ENCODE measurements at regions not wholly inside any gene's neighbourhood (a gene's known extent, or its start where the extent isn't known, plus 50 kb on each side); places are given as distances from the start of the nearest gene placed in this dataset.

DNA sequence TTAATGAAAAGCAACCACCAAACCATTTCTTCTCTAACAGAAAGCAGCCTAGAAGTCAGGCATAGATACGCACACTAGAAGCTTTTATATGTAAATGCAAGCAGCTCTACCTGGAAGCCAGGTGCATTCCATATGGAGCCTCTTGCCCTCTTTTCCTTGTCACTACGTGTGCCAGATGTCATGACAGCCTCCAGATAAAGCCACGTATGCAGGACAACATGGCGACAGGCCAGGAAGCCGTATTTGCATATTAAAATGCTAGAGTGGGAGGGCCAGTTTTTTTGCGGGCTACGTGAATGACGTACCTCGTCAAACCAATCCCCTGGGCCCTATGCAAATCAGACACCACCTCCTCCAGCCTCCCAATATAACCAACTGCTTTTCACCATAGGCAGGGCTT lies 308.1 kb upstream of the SPTLC3 start:
- TF ChIP-seq SP1 (IDR thresholded peaks at IDR 0.05): no peak
- no peak for TF ChIP-seq SUZ12 (IDR thresholded peaks at IDR 0.05)
- TF ChIP-seq BHLHE40 (IDR thresholded peaks at IDR 0.05; ENCODE audit: borderline replicate concordance): no peak
- no peak for TF ChIP-seq LEF1 (IDR thresholded peaks at IDR 0.05; ENCODE audit: borderline replicate concordance)
- TF ChIP-seq L3MBTL2 (conservative IDR thresholded peaks at IDR 0.05): no peak
- no peak for TF ChIP-seq ARNT (IDR thresholded peaks at IDR 0.05)
- TF ChIP-seq, protein P1, sequence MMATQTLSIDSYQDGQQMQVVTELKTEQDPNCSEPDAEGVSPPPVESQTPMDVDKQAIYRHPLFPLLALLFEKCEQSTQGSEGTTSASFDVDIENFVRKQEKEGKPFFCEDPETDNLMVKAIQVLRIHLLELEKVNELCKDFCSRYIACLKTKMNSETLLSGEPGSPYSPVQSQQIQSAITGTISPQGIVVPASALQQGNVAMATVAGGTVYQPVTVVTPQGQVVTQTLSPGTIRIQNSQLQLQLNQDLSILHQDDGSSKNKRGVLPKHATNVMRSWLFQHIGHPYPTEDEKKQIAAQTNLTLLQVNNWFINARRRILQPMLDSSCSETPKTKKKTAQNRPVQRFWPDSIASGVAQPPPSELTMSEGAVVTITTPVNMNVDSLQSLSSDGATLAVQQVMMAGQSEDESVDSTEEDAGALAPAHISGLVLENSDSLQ (IDR thresholded peaks at IDR 0.05): no peak
- no peak for TF ChIP-seq CTBP1 (IDR thresholded peaks at IDR 0.05; ENCODE audit: borderline replicate concordance)
- TF ChIP-seq FOXM1 (IDR thresholded peaks at IDR 0.05; ENCODE audit: borderline replicate concordance): no peak
- TF ChIP-seq TARDBP (IDR thresholded peaks at IDR 0.05): no peak

All from HEK293T (cell line).